H1 (cell line): ENCODE measurements at regions not wholly inside any gene's neighbourhood (a gene's known extent, or its start where the extent isn't known, plus 50 kb on each side); places are given as distances from the start of the nearest gene placed in this dataset.

Experiments used
- CTCF ChIA-PET: fragments of 300-600 bp; sonication (Branson Sonifier 250); formaldehyde crosslinking; loops from one replicate; lab custom pipeline; 2021; ENCODE audit not compliant: partially characterized antibody; lab: Charles Lee
- POLR2A ChIA-PET: fragments of 300-600 bp; sonication (Branson Sonifier 250); formaldehyde crosslinking; loops from one replicate; lab custom pipeline; 2021; ENCODE audit warnings: inconsistent platforms; ENCODE audit not compliant: partially characterized antibody; lab: Charles Lee
- DNase-seq, 2 experiments: peaks; one replicate each; pipeline versions ENCODE4 v3.0.0 to v3.0.0-alpha.2; 2010 to 2022; ENCODE audit warnings: low spot score in 2 of 2, low read depth in 1 of 2, mixed read lengths in 1 of 2
- FAIRE-seq: peaks from 2 replicates; lab custom pipeline; 2011; peaks lifted over from hg19 to GRCh38; lab: Jason Lieb, UNC
- H2AFZ ChIP-seq: 2 replicates; pipeline ENCODE4 v1.8.1; 2012; ENCODE audit warnings: low read length, inconsistent platforms
- H2AK5ac ChIP-seq: 2 replicates; pipeline ENCODE4 v1.6.1; 2013; ENCODE audit warnings: low read depth, low read length
- H2BK120ac ChIP-seq: replicated peaks from 2 replicates; pipeline ENCODE3; 2013; ENCODE audit warnings: low read depth, low read length, inconsistent platforms
- H2BK12ac ChIP-seq: 2 replicates; pipeline ENCODE4 v1.6.1; 2013; ENCODE audit warnings: low read depth, low read length
- H2BK15ac ChIP-seq: 2 replicates; pipeline ENCODE4 v1.6.1; 2013; ENCODE audit warnings: low read length
- H2BK20ac ChIP-seq: 2 replicates; pipeline ENCODE4 v1.6.1; 2013; ENCODE audit warnings: low read length
- H2BK5ac ChIP-seq: 2 replicates; pipeline ENCODE4 v1.6.1; 2013; ENCODE audit warnings: low read depth, low read length
- H3K14ac ChIP-seq: 2 replicates; pipeline ENCODE4 v1.6.1; 2013; ENCODE audit warnings: inconsistent platforms; ENCODE audit not compliant: insufficient read length
- H3K18ac ChIP-seq: 2 replicates; pipeline ENCODE4 v1.6.1; 2013; ENCODE audit warnings: low read length; ENCODE audit errors: extremely low read depth
- H3K23ac ChIP-seq: 2 replicates; pipeline ENCODE4 v1.6.1; 2013; ENCODE audit warnings: inconsistent platforms; ENCODE audit not compliant: insufficient read length
- H3K23me2 ChIP-seq: 2 replicates; pipeline ENCODE4 v1.6.1; 2013; ENCODE audit warnings: low read depth, low read length
- H3K27ac ChIP-seq: 2 replicates; pipeline ENCODE4 v1.6.1; 2011; ENCODE audit warnings: low read depth, low read length, inconsistent platforms
- H3K27me3 ChIP-seq, 4 experiments: replicated peaks in 1 of 4; 1 replicate in 1 of 4; 2 replicates in 3 of 4; pipeline versions ENCODE4 v1.6.1 to v1.8.1; 2011 to 2013; ENCODE audit warnings: low read length in 3 of 4, mild to moderate bottlenecking in 3 of 4, inconsistent platforms in 2 of 4, mixed read lengths in 2 of 4, moderate library complexity in 1 of 4; ENCODE audit not compliant: control insufficient read depth in 3 of 4, insufficient read depth in 3 of 4; ENCODE audit errors: extremely low read depth in 1 of 4
- H3K36me3 ChIP-seq, 4 experiments: 2 replicates each; pipeline versions ENCODE4 v1.6.1 to v1.8.1; 2011 to 2013; ENCODE audit warnings: mild to moderate bottlenecking in 4 of 4, low read length in 3 of 4, moderate library complexity in 2 of 4, control low read depth in 1 of 4, inconsistent platforms in 1 of 4; ENCODE audit not compliant: insufficient read depth in 4 of 4, control insufficient read depth in 2 of 4
- H3K4ac ChIP-seq: replicated peaks from 2 replicates; pipeline ENCODE3; 2013; ENCODE audit warnings: low read length, low read depth, mixed read lengths, inconsistent platforms; ENCODE audit not compliant: insufficient read length
- H3K4me1 ChIP-seq, 4 experiments: replicated peaks in 1 of 4; 1 replicate in 1 of 4; 2 replicates in 3 of 4; pipeline versions ENCODE4 v1.6.1 to v1.8.1; 2011 to 2013; ENCODE audit warnings: low read length in 3 of 4, inconsistent platforms in 2 of 4, mixed read lengths in 1 of 4; ENCODE audit not compliant: insufficient read depth in 4 of 4, control insufficient read depth in 3 of 4
- H3K4me2 ChIP-seq, 2 experiments: 2 replicates each; pipeline versions ENCODE4 v1.6.1 to v1.8.1; 2011 to 2013; ENCODE audit warnings: low read depth in 2 of 2, low read length in 2 of 2, control low read depth in 1 of 2, inconsistent platforms in 1 of 2, mild to moderate bottlenecking in 1 of 2; ENCODE audit not compliant: insufficient read depth in 1 of 2
- H3K4me3 ChIP-seq, 4 experiments: fragments of 200-600, 300-600 bp in 1 of 4; sonication (generic), shearing (Covaris generic), sonication (Bioruptor Twin) in 1 of 4; 2 replicates each; pipeline versions ENCODE4 v1.5.1 to v1.8.1; 2011 to 2016; ENCODE audit warnings: low read length in 4 of 4, low read depth in 3 of 4, control low read depth in 2 of 4, inconsistent platforms in 2 of 4, mild to moderate bottlenecking in 2 of 4, mixed read lengths in 1 of 4, moderate library complexity in 1 of 4; ENCODE audit not compliant: insufficient read depth in 2 of 4; ENCODE audit errors: extremely low read depth in 1 of 4
- H3K56ac ChIP-seq: replicated peaks from 2 replicates; pipeline ENCODE3; 2013; ENCODE audit warnings: low read depth, mild to moderate bottlenecking, mixed read lengths, low read length, inconsistent platforms; ENCODE audit not compliant: insufficient read length
- H3K79me1 ChIP-seq: 2 replicates; pipeline ENCODE4 v1.6.1; 2013; ENCODE audit warnings: low read depth, low read length, control low read depth
- H3K79me2 ChIP-seq, 2 experiments: 2 replicates each; pipeline versions ENCODE4 v1.6.1 to v1.8.1; 2012 to 2013; ENCODE audit warnings: low read length in 2 of 2, mild to moderate bottlenecking in 2 of 2, inconsistent platforms in 1 of 2; ENCODE audit not compliant: insufficient read depth in 2 of 2, control insufficient read depth in 1 of 2
- H3K9ac ChIP-seq, 4 experiments: replicated peaks in 1 of 4; 1 replicate in 1 of 4; 2 replicates in 3 of 4; pipeline versions ENCODE4 v1.6.1 to v1.8.1; 2011 to 2013; ENCODE audit warnings: low read depth in 3 of 4, low read length in 3 of 4, control low read depth in 2 of 4, mild to moderate bottlenecking in 2 of 4, moderate library complexity in 2 of 4, inconsistent platforms in 1 of 4; ENCODE audit errors: extremely low read depth in 1 of 4
- H3K9me3 ChIP-seq, 2 experiments: 2 replicates each; pipeline versions ENCODE4 v1.6.1 to v1.8.1; 2012 to 2013; ENCODE audit warnings: mild to moderate bottlenecking in 2 of 2, moderate library complexity in 2 of 2, control low read depth in 1 of 2, inconsistent platforms in 1 of 2, low read depth in 1 of 2, low read length in 1 of 2, mixed read lengths in 1 of 2; ENCODE audit not compliant: insufficient read depth in 2 of 2
- H4K20me1 ChIP-seq, 2 experiments: replicated peaks in 1 of 2; 2 replicates each; pipeline versions ENCODE3 to v1.8.1; 2011 to 2013; ENCODE audit warnings: inconsistent platforms in 2 of 2, low read length in 2 of 2, mild to moderate bottlenecking in 1 of 2; ENCODE audit not compliant: insufficient read depth in 2 of 2, control insufficient read depth in 1 of 2
- H4K5ac ChIP-seq: 2 replicates; pipeline ENCODE4 v1.6.1; 2013; ENCODE audit warnings: low read length, low read depth, mixed read lengths, inconsistent platforms; ENCODE audit not compliant: insufficient read length
- H4K8ac ChIP-seq: 2 replicates; pipeline ENCODE4 v1.8.0; 2013; ENCODE audit warnings: mild to moderate bottlenecking, moderate library complexity, low read length, inconsistent platforms; ENCODE audit not compliant: insufficient read depth; ENCODE audit errors: extremely low read depth
- H4K91ac ChIP-seq: replicated peaks from 2 replicates; pipeline ENCODE3; 2013; ENCODE audit warnings: low read length, mixed read lengths, inconsistent platforms; ENCODE audit not compliant: insufficient read length
- CEBPB ChIP-seq: IDR thresholded peaks from 2 replicates; pipeline ENCODE4 v1.6.1; 2012; ENCODE audit warnings: low read depth, low read length
- CTBP2 ChIP-seq: IDR thresholded peaks from 2 replicates; pipeline ENCODE4 v1.7.0; 2011; ENCODE audit warnings: borderline replicate concordance, mild to moderate bottlenecking, moderate library complexity, mixed read lengths, low read length; ENCODE audit not compliant: insufficient read depth, insufficient read length
- EP300 ChIP-seq, 2 experiments: IDR thresholded peaks; 1 replicate in 1 of 2; 2 replicates in 1 of 2; pipeline ENCODE4 v1.6.1; 2011 to 2012; ENCODE audit warnings: low read depth in 2 of 2, low read length in 2 of 2, mild to moderate bottlenecking in 2 of 2, borderline replicate concordance in 1 of 2, inconsistent platforms in 1 of 2, moderate library complexity in 1 of 2
- EZH2 ChIP-seq: fragments of 200-600 bp; sonication (generic); IDR thresholded peaks from 2 replicates; pipeline ENCODE4 v1.7.1; 2012; ENCODE audit warnings: low read depth, mild to moderate bottlenecking, moderate library complexity, low read length, inconsistent platforms; ENCODE audit not compliant: severe bottlenecking
- RBBP5 ChIP-seq: IDR thresholded peaks from 2 replicates; pipeline ENCODE4 v1.7.1; 2012; ENCODE audit warnings: low read depth, mild to moderate bottlenecking, inconsistent platforms, low read length, moderate library complexity, borderline replicate concordance
- SP2 ChIP-seq: IDR thresholded peaks from 2 replicates; pipeline ENCODE4 v1.6.1; 2012; ENCODE audit warnings: mild to moderate bottlenecking, low read length, inconsistent platforms
- TCF12 ChIP-seq: IDR thresholded peaks from 2 replicates; pipeline ENCODE4 v1.6.1; 2011; ENCODE audit warnings: low read depth, mild to moderate bottlenecking, low read length
- TEAD4 ChIP-seq: IDR thresholded peaks from 2 replicates; pipeline ENCODE4 v1.6.1; 2012; ENCODE audit warnings: low read depth, low read length, inconsistent platforms, mixed read lengths
- WGBS, 2 experiments: shearing (Covaris generic) in 1 of 2; methylation state at CpG; one replicate each; pipeline versions ENCODE4 v1.1.6 to v1.1.7; 2013 to 2015; ENCODE audit warnings: low lambda C conversion rate in 2 of 2, mixed read lengths in 2 of 2, inconsistent platforms in 1 of 2, low coverage in 1 of 2, missing lambda C conversion rate in 1 of 2; ENCODE audit not compliant: insufficient replicate concordance in 2 of 2, insufficient coverage in 1 of 2, insufficient read length in 1 of 2; ENCODE audit errors: extremely low coverage in 1 of 2, missing lambda C conversion rate in 1 of 2; 5-methylcytosine and 5-hydroxymethylcytosine counted together
- TF ChIP-seq, protein P1 (sequence below): IDR thresholded peaks from 2 replicates; pipeline ENCODE4 v1.6.1; 2011; ENCODE audit warnings: low read depth, mild to moderate bottlenecking, low read length; ENCODE audit not compliant: insufficient read depth

DNA sequence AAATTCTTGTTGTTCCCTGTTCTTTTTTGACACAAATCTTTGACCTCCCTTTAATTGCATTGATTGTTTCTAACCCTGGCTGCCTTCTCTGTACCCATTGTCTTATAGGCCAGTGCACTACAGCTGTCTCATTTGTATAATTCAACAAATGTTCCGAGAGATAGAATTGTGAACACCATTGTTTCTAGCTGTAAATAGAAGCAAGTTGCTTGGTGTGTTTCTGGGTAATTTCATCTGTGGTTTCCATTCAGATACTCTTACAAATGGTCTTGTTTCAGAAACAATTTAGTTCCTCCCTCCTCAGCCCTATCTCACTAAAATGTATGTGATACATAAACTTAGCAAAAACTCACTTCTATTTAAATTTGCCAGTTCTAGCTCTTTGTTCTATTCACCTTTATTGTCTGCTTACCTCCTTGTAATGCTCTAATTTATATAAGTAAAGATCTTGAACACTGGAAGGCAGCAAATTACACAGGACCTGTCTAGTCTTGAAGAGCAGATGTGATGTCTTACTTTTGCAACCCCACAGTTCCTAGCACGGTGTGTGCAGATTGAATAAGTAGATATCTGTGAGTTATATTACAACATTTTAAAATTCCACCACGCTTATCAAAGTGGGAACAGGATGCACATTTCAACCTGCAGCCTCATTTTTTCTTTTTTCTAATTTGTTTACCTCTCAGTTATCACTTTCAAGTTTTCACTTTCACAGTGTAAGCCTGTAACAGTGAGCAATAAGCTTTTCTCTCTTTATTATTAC lies 515.6 kb upstream of the ZP4 start:
- no peak overlapping the region for H4K8ac ChIP-seq
- H3K36me3 ChIP-seq = no peaks in the 10 kb centered on the region
- H2AFZ ChIP-seq = no peak overlapping the region
- no peaks in the 10 kb centered on the region for H3K79me2 ChIP-seq
- H3K23ac ChIP-seq = no peak overlapping the region
- H3K56ac ChIP-seq = no peak overlapping the region
- peaks cover 0 to 1% (median 0%) of the 10 kb centered on the region in 4 experiments; a peak in 1 of 7 replicates for H3K27me3 ChIP-seq
- TF ChIP-seq TCF12 (no peak), EZH2 (no peak), TEAD4 (no peak), CTBP2 (no peak), EP300 (IDR thresholded peaks at IDR 0.05; ENCODE audit: borderline replicate concordance in 1 of 2, low read depth in 2 of 2, low read length in 2 of 2) (no peak), SP2 (no peak), CEBPB (no peak), RBBP5 (no peak)
- TF ChIP-seq, protein P1, sequence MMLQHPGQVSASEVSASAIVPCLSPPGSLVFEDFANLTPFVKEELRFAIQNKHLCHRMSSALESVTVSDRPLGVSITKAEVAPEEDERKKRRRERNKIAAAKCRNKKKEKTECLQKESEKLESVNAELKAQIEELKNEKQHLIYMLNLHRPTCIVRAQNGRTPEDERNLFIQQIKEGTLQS = no peak
- ChIA-PET CTCF (no interaction called here), POLR2A (interaction anchor here (0.6 kb wide), 1 partner anchor 53 kb away, joined by 3 read pairs; no protein-coding TSS in a partner anchor)
- no peak overlapping the region for H3K4me2 ChIP-seq
- no peaks in the 10 kb centered on the region for H3K79me1 ChIP-seq
- H3K4me3 ChIP-seq = no peak overlapping the region
- no peaks in the 10 kb centered on the region for H3K9me3 ChIP-seq
- no peak overlapping the region for H4K91ac ChIP-seq
- H3K4ac ChIP-seq = no peak overlapping the region
- WGBS, 2 experiments = 91% methylated on average over 3 of the region's 3 CpGs; no CpG with 5 or more reads in 1 of the 2 experiments
- no peak overlapping the region for H2BK120ac ChIP-seq
- H4K5ac ChIP-seq = no peak overlapping the region
- H3K4me1 ChIP-seq = no peaks in the 10 kb centered on the region
- FAIRE-seq (no peak), DNase-seq (no peak)
- H3K18ac ChIP-seq = no peak overlapping the region
- H4K20me1 ChIP-seq = no peaks in the 10 kb centered on the region
- no peak overlapping the region for H3K14ac ChIP-seq
- no peaks in the 10 kb centered on the region for H3K23me2 ChIP-seq
- H2BK15ac ChIP-seq = no peak overlapping the region
- H3K27ac ChIP-seq = no peak overlapping the region
- H2BK20ac ChIP-seq = no peak overlapping the region
- H2BK12ac ChIP-seq = no peak overlapping the region
- no peak overlapping the region for H2AK5ac ChIP-seq
- no peak overlapping the region for H2BK5ac ChIP-seq
- no peak overlapping the region for H3K9ac ChIP-seq
